HG03432 (cell line): ENCODE measurements at regions not wholly inside any gene's neighbourhood (a gene's known extent, or its start where the extent isn't known, plus 50 kb on each side); places are given as distances from the start of the nearest gene placed in this dataset.
A peak's percentile ranks its signal among the peaks of the same experiment; 100 is the strongest.

ENCODE experiments used
- ATAC-seq: cut with Tn5 transposase; IDR thresholded peaks from one replicate; pipeline ENCODE4 v1.9.1; 2021; ENCODE audit warnings: mild to moderate bottlenecking, moderate library complexity; ENCODE audit not compliant: unreplicated experiment

DNA sequence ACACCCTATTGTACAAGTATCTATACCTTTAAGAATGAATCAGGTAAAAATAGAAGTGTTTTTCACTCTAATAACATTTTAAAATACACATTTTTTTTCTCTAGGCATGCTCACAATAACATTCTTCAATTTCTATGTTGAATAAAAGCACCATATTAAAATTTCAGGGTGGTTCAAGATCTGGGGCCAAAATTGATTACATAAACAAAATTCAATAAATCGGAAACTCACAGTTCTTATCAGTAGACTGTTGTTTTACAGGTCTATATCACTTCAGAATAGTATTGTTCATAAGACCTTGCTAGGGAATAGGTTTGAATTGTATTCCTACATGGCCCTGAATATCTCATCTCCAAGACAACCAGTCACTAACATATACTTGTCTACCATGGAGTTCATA, 634.0 kb downstream of the SPOCK3 start:
- no peak for ATAC-seq

DNA sequence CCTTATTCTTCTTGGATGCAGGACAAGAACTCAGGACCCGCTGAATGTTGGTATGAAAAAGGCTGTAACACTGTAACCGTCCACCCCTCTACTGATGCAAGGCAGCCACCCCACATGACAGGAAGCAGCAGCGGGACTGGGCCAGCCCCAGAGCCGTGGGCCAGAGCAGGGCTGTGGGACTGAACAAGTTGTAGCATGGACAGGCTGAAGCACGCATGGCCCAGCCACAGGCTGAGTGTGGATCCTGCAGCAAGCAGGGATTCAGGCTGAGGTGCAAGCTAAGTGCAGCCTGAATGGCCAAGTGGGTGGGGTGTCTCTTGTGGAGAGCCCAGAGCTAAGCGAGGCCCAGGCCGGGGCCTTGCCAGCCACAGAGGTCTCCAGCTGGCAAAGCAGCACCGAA, 632.2 kb downstream of the SPOCK3 start:
- ATAC-seq, result no peak

DNA sequence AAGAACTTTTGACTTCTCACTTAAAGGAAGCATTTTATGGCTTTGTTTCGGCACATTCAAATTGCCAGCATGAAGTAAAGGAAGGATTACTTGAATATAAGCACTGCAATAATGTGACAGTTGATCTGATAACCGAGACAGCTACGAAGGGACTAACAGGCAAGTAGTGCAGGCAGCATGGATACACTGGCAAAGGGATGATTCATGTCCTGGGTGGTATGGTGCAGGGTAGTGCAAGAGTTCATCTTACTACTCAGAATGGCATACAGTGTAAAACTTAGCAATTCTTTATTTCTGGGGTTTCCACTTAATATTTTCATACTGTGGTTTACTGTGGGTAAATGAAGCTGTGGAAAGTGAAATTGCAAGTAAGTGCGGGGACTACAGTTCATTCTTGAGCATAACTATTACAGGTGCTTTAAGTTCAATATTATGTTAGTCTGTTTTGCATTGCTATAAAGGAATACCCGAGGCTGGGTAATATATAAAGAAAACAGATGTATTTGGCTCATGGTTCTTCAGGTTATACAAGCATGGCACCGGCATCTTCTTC, 611.8 kb downstream of the SPOCK3 start:
- ATAC-seq, result peak; percentile 57

DNA sequence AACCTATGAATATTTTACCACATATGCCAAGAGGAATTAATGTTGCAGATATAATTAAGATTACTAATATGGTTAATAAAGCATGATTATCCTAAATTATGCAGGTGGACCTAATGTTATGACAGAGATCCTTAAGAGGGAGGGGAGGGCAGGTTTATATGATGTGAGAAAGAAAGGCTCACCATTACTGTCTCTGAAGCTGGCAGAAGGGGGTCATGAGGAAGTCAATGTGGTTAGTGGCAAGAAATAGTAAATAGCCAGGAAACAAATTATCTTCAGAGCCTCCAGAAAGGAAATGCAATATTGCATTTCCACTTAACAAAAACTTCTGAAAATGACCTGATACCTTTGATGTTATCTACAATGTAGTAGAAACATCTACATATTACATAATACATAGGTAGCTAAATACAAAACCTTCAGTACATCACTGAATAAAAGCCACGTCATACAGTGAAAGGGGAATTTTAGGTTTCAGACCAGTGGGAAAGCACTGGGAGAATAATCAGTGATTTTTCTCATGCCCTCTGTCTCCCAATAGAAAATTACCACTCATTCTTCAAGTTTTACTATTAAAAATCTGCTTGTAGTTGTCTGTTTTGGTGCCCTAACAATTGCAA, 609.2 kb downstream of the SPOCK3 start:
- peak; percentile 66 for ATAC-seq

DNA sequence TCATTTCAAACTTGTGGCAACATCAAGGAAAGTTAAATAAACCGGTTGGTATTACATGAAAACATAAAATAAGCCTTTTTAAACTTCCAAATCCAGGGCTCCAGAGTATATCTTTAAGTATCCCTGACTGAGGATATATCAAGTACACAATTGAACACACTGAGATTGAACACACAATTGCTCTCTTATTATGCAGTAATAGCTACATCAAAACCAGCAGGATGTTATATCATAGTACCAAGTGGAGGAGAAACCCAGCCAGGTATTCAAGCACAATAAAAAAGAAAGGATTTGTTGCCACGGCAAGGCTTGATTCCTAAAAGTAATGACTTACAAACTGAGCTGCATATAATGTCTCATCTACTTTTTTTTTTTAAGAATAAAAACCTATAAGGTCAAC, 605.8 kb downstream of the SPOCK3 start:
- no peak for ATAC-seq

DNA sequence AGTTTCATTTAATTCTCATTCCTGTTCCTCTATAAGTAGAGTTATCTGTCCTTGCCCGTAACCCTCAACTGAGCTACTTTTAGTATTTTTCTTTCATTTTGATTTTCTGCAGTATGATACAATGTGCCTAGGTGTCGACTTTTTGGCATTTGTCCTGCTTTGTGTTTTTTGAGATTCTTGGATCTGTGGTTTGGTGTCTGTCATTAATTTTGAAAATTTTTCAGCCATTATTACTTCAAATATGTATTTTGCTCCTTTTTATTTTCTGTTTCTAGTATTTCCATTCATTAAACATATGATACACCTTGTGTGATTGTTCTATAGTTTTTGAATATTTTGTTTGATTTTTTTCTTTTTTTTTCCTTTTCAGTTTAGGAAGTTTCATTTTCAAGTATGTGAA, 598.9 kb downstream of the SPOCK3 start:
- no peak for ATAC-seq

DNA sequence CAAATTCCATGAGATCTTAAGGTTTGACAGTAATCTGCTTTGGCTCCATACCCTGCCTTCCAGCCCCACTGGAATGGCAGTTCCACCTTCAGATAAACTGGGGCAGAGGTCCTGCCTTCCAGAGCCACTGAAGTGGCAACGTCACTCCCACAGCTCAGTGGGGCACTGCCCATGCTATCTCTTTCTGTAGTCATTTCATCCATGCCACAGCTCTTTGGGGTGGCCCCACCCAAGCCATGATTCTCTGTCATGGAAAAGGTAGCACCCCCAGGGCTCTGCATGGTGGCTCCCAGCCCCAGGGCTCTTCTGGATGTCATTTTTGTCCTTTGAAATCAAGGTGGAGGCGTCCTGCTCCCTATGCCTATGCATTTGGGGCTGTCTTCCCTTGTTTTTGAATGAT, 596.5 kb downstream of the SPOCK3 start:
- no peak for ATAC-seq

DNA sequence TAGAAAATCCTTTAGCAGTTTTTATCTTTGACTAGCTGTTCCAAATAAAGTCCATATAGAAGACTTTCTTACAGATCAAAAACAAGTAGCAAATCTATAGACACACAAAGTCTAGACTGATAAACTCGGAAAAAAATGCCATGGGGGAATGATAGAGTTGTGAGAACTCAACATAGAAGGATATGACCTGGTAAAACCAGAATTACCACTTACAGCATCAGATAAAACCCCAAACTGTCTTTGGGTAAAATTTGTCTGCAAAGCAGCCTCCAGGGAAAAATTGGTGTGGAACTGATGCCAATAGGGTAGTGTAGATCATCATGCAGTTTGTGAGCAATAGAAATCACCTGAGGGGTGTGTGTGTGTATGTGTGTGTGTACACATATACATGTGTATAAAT, 579.1 kb downstream of the SPOCK3 start:
- ATAC-seq, result no peak

DNA sequence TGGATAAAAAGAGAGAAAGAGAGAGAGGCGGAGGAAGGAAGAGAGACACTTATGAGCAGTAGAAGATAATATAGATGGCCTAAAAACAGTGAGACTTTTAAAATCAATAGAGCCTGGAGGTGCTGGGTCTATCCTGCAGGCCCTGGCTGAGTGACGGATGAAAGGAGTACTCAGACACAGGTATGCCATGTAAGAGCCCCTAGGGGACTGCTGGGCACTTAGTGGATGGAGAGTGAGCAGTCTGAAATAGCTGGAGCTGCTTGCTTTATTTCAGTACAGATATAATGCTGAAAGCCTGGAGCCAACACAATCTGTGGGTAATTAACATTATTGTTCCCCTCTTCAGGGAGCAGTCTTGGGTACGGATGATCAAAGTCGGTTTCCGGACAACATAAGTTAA, 578.6 kb downstream of the SPOCK3 start:
- no peak for ATAC-seq

DNA sequence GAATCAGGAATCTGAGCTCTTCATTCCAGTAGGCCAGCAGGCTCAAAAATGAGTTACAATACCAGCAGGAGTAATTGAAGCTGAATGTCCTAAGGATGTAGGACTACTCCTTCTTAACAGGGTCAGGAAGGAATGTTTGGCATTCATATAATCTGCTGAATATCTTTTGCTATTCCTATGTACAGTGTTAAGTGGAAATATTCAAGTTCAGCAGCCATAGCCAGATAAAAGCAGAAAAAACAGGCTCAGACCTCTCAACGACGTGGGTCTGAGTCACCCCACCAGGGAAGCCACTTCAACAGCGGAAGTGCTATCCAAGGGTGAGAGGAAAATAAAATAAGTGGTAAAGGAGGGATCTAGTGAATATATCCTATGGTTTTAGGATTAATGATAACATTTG, 577.0 kb downstream of the SPOCK3 start:
- no peak for ATAC-seq

DNA sequence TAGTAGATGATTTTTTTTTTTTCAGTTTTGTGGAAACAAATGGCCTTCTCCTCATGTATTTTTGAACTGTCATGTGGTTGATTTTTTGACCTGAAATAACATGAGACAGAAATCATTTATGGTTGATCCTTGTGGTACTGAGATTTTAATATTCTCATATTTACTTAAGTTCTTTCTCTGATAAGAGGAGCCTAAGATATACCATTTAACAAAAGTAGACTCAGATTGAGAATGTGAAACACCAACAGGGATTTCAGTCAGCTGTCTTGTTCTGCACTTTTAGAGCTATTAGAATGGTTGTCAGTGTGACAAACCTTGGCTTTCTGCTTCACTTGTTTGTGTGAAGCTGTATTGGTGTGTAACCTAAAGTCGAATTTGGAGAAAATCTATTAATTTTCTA, 575.7 kb downstream of the SPOCK3 start:
- ATAC-seq, result peak; percentile 27

DNA sequence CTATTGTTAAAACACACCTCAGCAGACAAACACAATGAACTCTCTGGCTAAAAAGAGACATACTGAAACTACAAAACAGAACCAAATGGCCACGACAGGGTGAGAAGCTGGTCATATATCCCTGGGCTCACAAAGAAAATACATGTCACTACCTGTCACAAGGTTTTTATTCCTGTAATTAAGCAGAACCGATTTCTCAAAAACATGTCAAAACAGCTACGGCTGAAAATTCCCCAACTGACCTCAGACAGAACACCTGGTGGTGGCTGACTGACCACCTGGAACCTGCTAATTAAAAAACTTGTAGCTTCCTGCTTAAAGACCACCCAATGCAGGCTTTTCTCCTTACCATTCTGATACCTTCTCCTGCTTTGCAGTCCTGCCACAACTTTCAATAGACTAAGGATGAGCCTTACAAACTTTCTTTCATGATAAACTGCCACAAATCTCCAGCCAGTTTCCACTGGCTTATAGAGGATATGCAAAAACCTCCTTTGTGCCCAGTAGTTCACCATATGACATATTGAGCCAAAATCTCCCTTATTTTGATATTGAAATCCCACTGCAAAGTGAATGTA, 571.9 kb downstream of the SPOCK3 start:
- peak; percentile 97 for ATAC-seq

DNA sequence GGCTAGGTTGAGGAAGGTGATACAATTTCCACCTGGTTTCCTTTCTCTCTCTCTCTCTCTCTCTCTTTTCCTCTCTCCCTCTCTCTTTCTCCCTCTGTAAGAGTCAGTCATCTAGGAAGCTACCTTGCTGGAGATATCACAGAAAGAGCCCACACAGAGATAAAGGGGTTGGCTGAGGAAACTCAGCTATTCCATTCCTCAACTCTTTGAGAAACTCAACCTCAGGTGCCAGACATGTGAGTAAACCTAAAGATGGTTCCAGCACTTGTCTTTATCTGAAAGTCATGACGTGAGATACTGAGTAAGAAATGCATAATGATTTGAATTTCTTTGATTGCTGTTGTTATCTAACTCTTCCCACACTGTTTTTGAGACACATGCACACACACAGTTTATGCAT, 564.0 kb downstream of the SPOCK3 start:
- ATAC-seq, result no peak

DNA sequence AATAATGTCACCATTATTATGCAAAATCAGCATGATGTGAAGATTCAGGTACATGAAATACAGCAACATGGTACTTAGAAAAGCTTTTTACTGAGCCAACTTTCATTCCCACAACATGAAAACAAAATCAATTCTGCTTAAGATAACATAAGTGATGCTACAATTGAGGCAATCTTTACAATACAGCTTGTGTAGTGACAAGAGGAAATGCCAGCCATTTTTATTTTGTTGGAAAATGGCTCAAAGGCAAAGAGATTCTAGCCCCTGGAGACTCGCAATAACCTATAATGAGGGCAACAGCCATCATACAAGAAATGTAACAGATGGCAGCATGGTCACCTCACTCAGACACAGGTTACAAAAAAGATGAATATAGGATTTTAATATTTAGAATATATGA, 560.4 kb downstream of the SPOCK3 start:
- no peak for ATAC-seq

DNA sequence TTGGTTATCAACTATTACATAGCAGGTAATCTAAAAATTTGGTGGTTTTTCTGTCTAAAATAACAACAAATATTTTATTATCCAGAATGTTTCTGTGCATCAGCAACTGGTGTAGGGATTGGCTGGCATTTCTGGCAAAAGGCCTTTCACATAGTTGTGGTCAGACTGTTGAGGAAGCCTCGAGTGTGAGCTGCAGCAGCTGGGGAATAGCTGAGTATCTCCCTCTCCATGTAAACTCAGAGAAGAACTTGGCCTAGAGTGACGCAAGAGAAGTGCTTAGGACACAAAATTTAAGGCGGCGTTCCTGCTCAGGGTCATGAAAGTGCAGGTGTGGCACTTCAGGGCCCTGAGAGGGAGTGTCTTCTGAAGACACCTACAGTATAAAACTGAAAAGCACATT, 558.9 kb downstream of the SPOCK3 start:
- no peak for ATAC-seq

DNA sequence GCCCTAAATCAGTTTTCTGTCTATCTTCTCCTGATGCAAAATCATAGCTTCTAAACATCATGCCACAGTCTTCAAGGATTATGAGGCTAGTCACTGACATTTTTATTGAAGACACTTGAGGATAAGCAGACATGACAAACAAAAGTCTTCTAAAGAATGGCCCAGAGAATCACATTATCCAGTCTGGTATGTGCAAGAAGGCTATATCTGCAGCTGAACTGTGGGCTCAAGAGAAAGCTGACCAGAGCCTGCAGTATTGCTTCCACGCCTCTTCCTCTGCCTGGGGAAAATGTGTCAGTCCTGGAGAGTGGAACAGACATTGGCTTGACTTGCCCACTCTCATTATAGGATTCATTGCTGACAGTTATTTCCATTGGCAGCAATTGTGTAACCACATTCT, 553.5 kb downstream of the SPOCK3 start:
- no peak for ATAC-seq

DNA sequence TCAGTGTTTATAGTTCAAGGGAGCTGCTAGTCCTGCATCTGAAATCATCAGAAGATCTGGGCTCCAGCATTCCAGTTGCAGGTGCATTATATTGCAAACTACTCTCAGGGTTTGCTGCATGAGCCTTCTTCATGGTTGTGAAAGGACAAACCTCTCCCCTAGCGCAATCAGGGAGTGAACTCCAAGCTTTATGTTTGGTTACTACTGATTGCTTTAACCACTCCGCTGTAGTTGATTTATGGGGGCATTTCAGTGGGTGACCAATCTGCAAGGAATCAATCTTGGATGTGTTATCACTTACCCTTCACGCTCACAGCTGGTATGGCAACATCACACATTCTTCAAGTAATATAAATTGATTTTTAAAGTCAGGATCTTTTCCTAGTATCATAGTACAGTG, 552.1 kb downstream of the SPOCK3 start:
- no peak for ATAC-seq
